ENCODE measurements at regions not wholly inside any gene's neighbourhood (a gene's known extent, or its start where the extent isn't known, plus 50 kb on each side); places are given as distances from the start of the nearest gene placed in this dataset.
"Not testable (repeated sequence)": the region's sequence is repeated elsewhere in the genome, so short reads cannot be mapped to it uniquely, and the experiment has no call there.

- Mint-ChIP-seq H3K9me3 (no peaks in the 10 kb centered on the region), H3K4me1 (peaks cover 0 to 1% (median 0%) of the 10 kb centered on the region in 3 donors), H3K4me3 (no peak overlapping the region), H3K27ac (no peak overlapping the region), H3K36me3 (no peaks in the 10 kb centered on the region), H3K27me3 (peaks cover 2% of the 10 kb centered on the region)
These were observed 174.9 kb downstream of the ETAA1 start for GRCh38 chr2:67571785-67572718.

- no peaks in the 10 kb centered on the region for H3K36me3 Mint-ChIP-seq
- H3K4me1 Mint-ChIP-seq, result no peaks in the 10 kb centered on the region
- H3K4me3 Mint-ChIP-seq, result no peak overlapping the region
- no peak overlapping the region for H3K27ac Mint-ChIP-seq
- H3K9me3 Mint-ChIP-seq, result no peaks in the 10 kb centered on the region
- peaks cover 2% of the 10 kb centered on the region for H3K27me3 Mint-ChIP-seq
These were observed 175.7 kb downstream of the ETAA1 start for GRCh38 chr2:67572721-67573435.

GRCh38 chr2:67574230-67574629 lies 177.1 kb downstream of the ETAA1 start:
- no peaks in the 10 kb centered on the region for H3K9me3 Mint-ChIP-seq
- H3K4me1 Mint-ChIP-seq, result no peaks in the 10 kb centered on the region
- no peak overlapping the region for H3K4me3 Mint-ChIP-seq
- peaks cover 2% of the 10 kb centered on the region for H3K27me3 Mint-ChIP-seq
- H3K27ac Mint-ChIP-seq, result no peak overlapping the region
- no peaks in the 10 kb centered on the region for H3K36me3 Mint-ChIP-seq

- Mint-ChIP-seq H3K36me3 (no peaks in the 10 kb centered on the region), H3K27ac (no peak overlapping the region), H3K4me3 (no peak overlapping the region), H3K4me1 (no peaks in the 10 kb centered on the region), H3K27me3 (peaks cover 2% of the 10 kb centered on the region), H3K9me3 (peaks cover 0 to 1% (median 0%) of the 10 kb centered on the region in 3 donors)
These were observed 179.1 kb downstream of the ETAA1 start for GRCh38 chr2:67576226-67576625.

- no peaks in the 10 kb centered on the region for H3K4me1 Mint-ChIP-seq
- H3K36me3 Mint-ChIP-seq, result no peaks in the 10 kb centered on the region
- H3K27ac Mint-ChIP-seq, result no peak overlapping the region
- peaks cover 2 to 5% (median 4%) of the 10 kb centered on the region in 3 donors for H3K9me3 Mint-ChIP-seq
- no peak overlapping the region for H3K4me3 Mint-ChIP-seq
- peaks cover 2% of the 10 kb centered on the region for H3K27me3 Mint-ChIP-seq
These were observed 179.9 kb downstream of the ETAA1 start for GRCh38 chr2:67576991-67577390.

- no peak overlapping the region for H3K4me3 Mint-ChIP-seq
- H3K9me3 Mint-ChIP-seq, result peaks cover 3 to 17% (median 8%) of the 10 kb centered on the region in 3 donors
- H3K36me3 Mint-ChIP-seq, result no peaks in the 10 kb centered on the region
- no peaks in the 10 kb centered on the region for H3K27me3 Mint-ChIP-seq
- no peaks in the 10 kb centered on the region for H3K4me1 Mint-ChIP-seq
- H3K27ac Mint-ChIP-seq, result no peak overlapping the region
These were observed 182.1 kb downstream of the ETAA1 start for GRCh38 chr2:67579216-67579615.

GRCh38 chr2:67579806-67580205 lies 182.7 kb downstream of the ETAA1 start:
- Mint-ChIP-seq H3K27ac (no peak overlapping the region), H3K27me3 (no peaks in the 10 kb centered on the region), H3K4me1 (no peaks in the 10 kb centered on the region), H3K9me3 (peaks cover 6 to 22% (median 9%) of the 10 kb centered on the region in 3 donors), H3K36me3 (no peaks in the 10 kb centered on the region), H3K4me3 (no peak overlapping the region)

GRCh38 chr2:67581751-67582150 lies 184.6 kb downstream of the ETAA1 start:
- H3K27me3 Mint-ChIP-seq, result no peaks in the 10 kb centered on the region
- peaks cover 18 to 34% (median 23%) of the 10 kb centered on the region in 3 donors for H3K9me3 Mint-ChIP-seq
- H3K4me1 Mint-ChIP-seq, result no peaks in the 10 kb centered on the region
- no peak overlapping the region for H3K27ac Mint-ChIP-seq
- no peaks in the 10 kb centered on the region for H3K36me3 Mint-ChIP-seq
- peak overlapping the region in 1 of 4 donors; percentile 9 for H3K4me3 Mint-ChIP-seq

- Mint-ChIP-seq H3K36me3 (no peaks in the 10 kb centered on the region), H3K9me3 (peaks cover 18 to 34% (median 25%) of the 10 kb centered on the region in 3 donors), H3K4me1 (no peaks in the 10 kb centered on the region), H3K4me3 (no peak overlapping the region), H3K27me3 (no peaks in the 10 kb centered on the region), H3K27ac (no peak overlapping the region)
These were observed 186.1 kb downstream of the ETAA1 start for GRCh38 chr2:67583185-67583584.

GRCh38 chr2:67585400-67585799 lies 188.3 kb downstream of the ETAA1 start:
- Mint-ChIP-seq H3K4me1 (no peaks in the 10 kb centered on the region), H3K36me3 (no peaks in the 10 kb centered on the region), H3K9me3 (peaks cover 21 to 34% (median 25%) of the 10 kb centered on the region in 3 donors), H3K27ac (no peak overlapping the region), H3K27me3 (no peaks in the 10 kb centered on the region), H3K4me3 (no peak overlapping the region)

GRCh38 chr2:67589121-67589520 lies 192.0 kb downstream of the ETAA1 start:
- not testable (repeated sequence) for H3K4me3 Mint-ChIP-seq, H3K4me1 Mint-ChIP-seq, H3K27me3 Mint-ChIP-seq, H3K27ac Mint-ChIP-seq, H3K36me3 Mint-ChIP-seq
- H3K9me3 Mint-ChIP-seq, result peaks cover 17 to 25% (median 17%) of the 10 kb centered on the region in 3 donors

- not testable (repeated sequence) for H3K36me3 Mint-ChIP-seq, H3K4me3 Mint-ChIP-seq, H3K27ac Mint-ChIP-seq, H3K4me1 Mint-ChIP-seq, H3K27me3 Mint-ChIP-seq
- peaks cover 3 to 14% (median 7%) of the 10 kb centered on the region in 3 donors for H3K9me3 Mint-ChIP-seq
These were observed 197.4 kb downstream of the ETAA1 start for GRCh38 chr2:67594522-67594921.

GRCh38 chr2:67596871-67597270 lies 199.7 kb downstream of the ETAA1 start:
- Mint-ChIP-seq H3K4me3 (no peak overlapping the region), H3K27ac (no peak overlapping the region), H3K9me3 (peaks cover 0 to 14% (median 7%) of the 10 kb centered on the region in 3 donors), H3K36me3 (no peaks in the 10 kb centered on the region), H3K4me1 (no peaks in the 10 kb centered on the region), H3K27me3 (no peaks in the 10 kb centered on the region)

GRCh38 chr2:67599561-67599960 lies 202.4 kb downstream of the ETAA1 start:
- Mint-ChIP-seq H3K4me1 (no peaks in the 10 kb centered on the region), H3K27me3 (no peaks in the 10 kb centered on the region), H3K4me3 (no peak overlapping the region), H3K9me3 (peaks cover 0 to 7% (median 7%) of the 10 kb centered on the region in 3 donors), H3K36me3 (no peaks in the 10 kb centered on the region), H3K27ac (no peak overlapping the region)

- Mint-ChIP-seq H3K36me3 (no peaks in the 10 kb centered on the region), H3K4me1 (no peaks in the 10 kb centered on the region), H3K27me3 (no peaks in the 10 kb centered on the region), H3K4me3 (no peak overlapping the region), H3K9me3 (peaks cover 0 to 4% (median 4%) of the 10 kb centered on the region in 3 donors), H3K27ac (no peak overlapping the region)
These were observed 203.2 kb downstream of the ETAA1 start for GRCh38 chr2:67600222-67600871.

All from IgD-negative memory B cell (primary cell).